Muscle of leg (tissue), 3 donors: ENCODE measurements at regions not wholly inside any gene's neighbourhood (a gene's known extent, or its start where the extent isn't known, plus 50 kb on each side); places are given as distances from the start of the nearest gene placed in this dataset.

Experiments used
- DNase-seq: peaks from one replicate; pipeline ENCODE4 v3.0.0; 2013
- H3K27ac ChIP-seq: one replicate; pipeline ENCODE4 v1.5.1; 2013; ENCODE audit warnings: mild to moderate bottlenecking, low read length, control low read depth
- H3K27me3 ChIP-seq: one replicate; pipeline ENCODE4 v1.6.1; 2013; ENCODE audit warnings: low read length; ENCODE audit not compliant: control insufficient read depth, insufficient read depth
- H3K36me3 ChIP-seq: one replicate; pipeline ENCODE4 v1.6.1; 2013; ENCODE audit warnings: low read length; ENCODE audit not compliant: control insufficient read depth, insufficient read depth
- H3K4me1 ChIP-seq: one replicate; pipeline ENCODE4 v1.6.1; 2013; ENCODE audit warnings: low read length; ENCODE audit not compliant: control insufficient read depth, insufficient read depth
- H3K4me3 ChIP-seq: one replicate; pipeline ENCODE4 v1.5.1; 2013; ENCODE audit warnings: low read length, control low read depth
- H3K9me3 ChIP-seq: replicated peaks from 2 replicates; pipeline ENCODE4 v1.6.1; 2013; ENCODE audit warnings: low read depth, low read length; ENCODE audit not compliant: control insufficient read depth
- WGBS: methylation state at CpG from one replicate; pipeline ENCODE4 v1.1.5; 2013; ENCODE audit warnings: missing lambda C conversion rate; ENCODE audit not compliant: insufficient coverage; 5-methylcytosine and 5-hydroxymethylcytosine counted together

GRCh38 chr7:115356139-115356746, 434.3 kb downstream of the MDFIC start:
- H3K9me3 ChIP-seq = no peaks in the 10 kb centered on the region
- no peak overlapping the region for H3K27ac ChIP-seq
- no peak overlapping the region for H3K4me3 ChIP-seq
- no CpG with 5 or more reads among the region's 2 CpGs for WGBS
- no peaks in the 10 kb centered on the region for H3K27me3 ChIP-seq
- DNase-seq = peak; percentile 22
- no peaks in the 10 kb centered on the region for H3K4me1 ChIP-seq
- H3K36me3 ChIP-seq = no peaks in the 10 kb centered on the region

- H3K4me1 ChIP-seq = no peaks in the 10 kb centered on the region
- WGBS = no CpG with 5 or more reads among the region's 1 CpG
- no peaks in the 10 kb centered on the region for H3K9me3 ChIP-seq
- DNase-seq = no peak
- no peak overlapping the region for H3K4me3 ChIP-seq
- no peak overlapping the region for H3K27ac ChIP-seq
- no peaks in the 10 kb centered on the region for H3K27me3 ChIP-seq
- no peaks in the 10 kb centered on the region for H3K36me3 ChIP-seq
These were observed 433.0 kb downstream of the MDFIC start for GRCh38 chr7:115354925-115355324.

DNA sequence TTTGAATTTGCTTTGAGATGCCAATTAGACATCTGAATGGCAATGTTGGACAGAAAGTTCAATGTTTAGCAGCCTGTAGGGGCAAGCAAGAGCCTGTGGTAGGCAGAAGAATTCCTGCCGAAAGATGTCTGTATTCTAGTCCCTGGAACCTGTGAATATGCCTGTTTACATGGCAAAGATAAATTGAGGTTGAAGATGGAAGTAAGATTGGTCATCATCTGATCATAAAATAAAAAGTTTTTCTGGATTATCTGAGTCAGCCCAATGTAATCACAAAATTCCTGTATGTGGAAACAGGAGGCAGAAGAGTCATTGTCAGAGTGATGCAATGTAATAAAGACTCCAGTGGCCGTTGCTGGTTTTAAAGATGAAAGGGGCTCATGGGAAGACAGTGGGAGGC, 430.5 kb downstream of the MDFIC start:
- no peak overlapping the region for H3K27ac ChIP-seq
- no peaks in the 10 kb centered on the region for H3K36me3 ChIP-seq
- no peaks in the 10 kb centered on the region for H3K4me1 ChIP-seq
- WGBS = 80% methylated on average over 1 of the region's 2 CpGs
- no peak overlapping the region for H3K4me3 ChIP-seq
- no peaks in the 10 kb centered on the region for H3K27me3 ChIP-seq
- no peaks in the 10 kb centered on the region for H3K9me3 ChIP-seq
- no peak for DNase-seq

GRCh38 chr7:115350764-115351163, 428.9 kb downstream of the MDFIC start:
- no peaks in the 10 kb centered on the region for H3K36me3 ChIP-seq
- no peaks in the 10 kb centered on the region for H3K9me3 ChIP-seq
- no CpG with 5 or more reads among the region's 1 CpG for WGBS
- no peak overlapping the region for H3K4me3 ChIP-seq
- no peaks in the 10 kb centered on the region for H3K4me1 ChIP-seq
- H3K27ac ChIP-seq = no peak overlapping the region
- no peaks in the 10 kb centered on the region for H3K27me3 ChIP-seq
- no peak for DNase-seq

DNA sequence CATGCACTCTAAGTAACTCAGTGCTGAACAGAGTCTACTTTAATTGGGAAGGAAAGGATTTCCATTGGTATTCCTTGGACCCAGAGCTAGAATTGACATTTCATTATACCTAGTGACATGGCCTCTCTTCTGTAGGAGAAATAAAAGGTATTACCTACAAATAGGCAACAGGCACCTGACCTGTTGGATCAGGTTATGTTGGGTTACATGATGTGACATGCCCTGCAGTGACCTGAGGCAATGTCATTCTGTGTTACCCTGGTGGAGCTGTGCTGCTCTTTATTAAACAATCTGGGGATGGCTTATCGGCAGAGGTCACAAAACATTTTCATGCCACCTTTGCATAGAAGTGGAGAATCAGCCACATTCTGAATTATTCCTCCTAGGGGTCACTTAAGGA, 427.7 kb downstream of the MDFIC start:
- Histone ChIP-seq H3K36me3 (no peaks in the 10 kb centered on the region), H3K9me3 (no peaks in the 10 kb centered on the region), H3K27me3 (no peaks in the 10 kb centered on the region), H3K4me3 (no peak overlapping the region), H3K27ac (no peak overlapping the region), H3K4me1 (no peaks in the 10 kb centered on the region)
- WGBS = 60% methylated on average over 1 of the region's 1 CpG
- DNase-seq = no peak

DNA sequence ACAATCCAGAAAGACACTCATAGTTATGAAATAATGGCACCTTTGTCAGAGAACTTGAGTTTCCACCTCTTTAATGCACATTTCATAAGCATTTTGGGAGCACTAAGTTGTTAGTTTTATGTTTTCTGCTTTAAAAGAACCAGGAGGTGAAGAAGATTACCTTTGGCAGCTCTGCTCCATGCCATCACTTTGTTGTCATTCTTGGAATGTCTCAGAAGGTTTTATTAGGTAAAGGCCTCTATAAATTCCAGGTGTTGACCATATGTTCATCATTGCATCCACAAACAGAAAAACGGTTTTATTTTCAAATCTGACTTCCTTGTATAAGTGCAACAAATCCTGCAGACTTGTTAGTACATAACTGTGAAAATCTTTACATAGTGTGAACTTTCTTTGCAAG, 424.8 kb downstream of the MDFIC start:
- DNase-seq = no peak
- Histone ChIP-seq H3K4me1 (no peaks in the 10 kb centered on the region), H3K27ac (no peak overlapping the region), H3K9me3 (no peaks in the 10 kb centered on the region), H3K4me3 (no peak overlapping the region), H3K27me3 (no peaks in the 10 kb centered on the region), H3K36me3 (no peaks in the 10 kb centered on the region)
- WGBS = no CpG with 5 or more reads among the region's 1 CpG

- Histone ChIP-seq H3K27me3 (no peaks in the 10 kb centered on the region), H3K36me3 (no peaks in the 10 kb centered on the region), H3K4me3 (no peak overlapping the region), H3K27ac (no peak overlapping the region), H3K4me1 (no peaks in the 10 kb centered on the region), H3K9me3 (no peaks in the 10 kb centered on the region)
- 96% methylated on average over 2 of the region's 4 CpGs for WGBS
- DNase-seq = no peak
These were observed 418.9 kb downstream of the MDFIC start for GRCh38 chr7:115340828-115341227.

DNA sequence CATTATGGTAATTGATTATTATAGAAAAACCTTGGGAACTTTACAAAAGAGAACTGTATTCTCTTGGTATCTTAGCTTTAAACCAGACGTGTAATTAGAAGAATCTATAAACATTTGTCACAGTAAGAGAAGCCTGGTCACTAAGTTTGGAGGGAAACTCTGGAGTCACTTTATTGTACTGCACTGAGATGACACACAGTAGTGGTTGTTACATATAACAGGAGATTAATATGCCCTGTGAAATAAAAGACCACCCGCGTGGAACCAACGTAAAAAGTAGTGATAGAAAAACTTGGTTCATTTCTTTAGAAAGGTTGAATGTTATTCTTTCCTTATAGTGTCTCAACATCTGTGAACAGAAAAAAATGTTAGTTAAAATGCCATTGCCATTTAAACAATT, 416.1 kb downstream of the MDFIC start:
- no peaks in the 10 kb centered on the region for H3K4me1 ChIP-seq
- no CpG with 5 or more reads among the region's 4 CpGs for WGBS

GRCh38 chr7:115332691-115333090, 410.8 kb downstream of the MDFIC start:
- no peaks in the 10 kb centered on the region for H3K36me3 ChIP-seq
- no peaks in the 10 kb centered on the region for H3K4me1 ChIP-seq
- H3K27me3 ChIP-seq = no peaks in the 10 kb centered on the region
- WGBS = 56% methylated on average over 1 of the region's 3 CpGs
- H3K4me3 ChIP-seq = no peak overlapping the region
- DNase-seq = no peak
- H3K27ac ChIP-seq = no peak overlapping the region
- H3K9me3 ChIP-seq = no peaks in the 10 kb centered on the region

More for the DNA sequence above, 416.1 kb downstream of the MDFIC start:
- Histone ChIP-seq H3K9me3 (no peaks in the 10 kb centered on the region), H3K27me3 (no peaks in the 10 kb centered on the region), H3K4me3 (no peak overlapping the region), H3K27ac (no peak overlapping the region), H3K36me3 (no peaks in the 10 kb centered on the region)
- DNase-seq = no peak

GRCh38 chr7:115329006-115329405, 407.1 kb downstream of the MDFIC start:
- WGBS = no CpG with 5 or more reads among the region's 2 CpGs
- Histone ChIP-seq H3K36me3 (no peaks in the 10 kb centered on the region), H3K4me3 (no peak overlapping the region), H3K27ac (no peak overlapping the region), H3K4me1 (no peaks in the 10 kb centered on the region), H3K9me3 (no peaks in the 10 kb centered on the region), H3K27me3 (no peaks in the 10 kb centered on the region)
- no peak for DNase-seq

DNA sequence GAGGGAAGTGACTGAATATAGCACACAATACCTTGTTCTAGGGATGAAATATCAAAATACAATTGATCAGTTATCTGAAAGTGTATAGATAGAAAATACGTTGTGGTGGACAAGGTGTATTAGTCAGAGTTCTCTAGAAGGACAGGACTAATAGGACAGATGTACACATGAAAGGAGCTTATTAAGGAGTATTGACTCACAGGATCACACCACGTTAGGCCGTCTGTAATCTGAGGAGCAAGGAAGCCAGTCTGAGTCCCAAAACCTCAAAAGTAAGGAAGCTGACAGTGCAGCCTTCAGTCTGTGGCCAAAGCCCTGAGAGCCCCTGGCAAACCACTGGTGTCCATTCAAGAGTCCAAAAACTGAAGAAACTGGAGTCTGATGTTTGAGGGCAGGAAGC, 406.1 kb downstream of the MDFIC start:
- no peaks in the 10 kb centered on the region for H3K36me3 ChIP-seq
- H3K4me1 ChIP-seq = no peaks in the 10 kb centered on the region
- no peak overlapping the region for H3K27ac ChIP-seq
- no peaks in the 10 kb centered on the region for H3K27me3 ChIP-seq
- 73% methylated on average over 3 of the region's 3 CpGs for WGBS
- no peak overlapping the region for H3K4me3 ChIP-seq
- no peak for DNase-seq
- H3K9me3 ChIP-seq = no peaks in the 10 kb centered on the region
